ENCODE measurements at regions not wholly inside any gene's neighbourhood (a gene's known extent, or its start where the extent isn't known, plus 50 kb on each side); places are given as distances from the start of the nearest gene placed in this dataset.

DNA sequence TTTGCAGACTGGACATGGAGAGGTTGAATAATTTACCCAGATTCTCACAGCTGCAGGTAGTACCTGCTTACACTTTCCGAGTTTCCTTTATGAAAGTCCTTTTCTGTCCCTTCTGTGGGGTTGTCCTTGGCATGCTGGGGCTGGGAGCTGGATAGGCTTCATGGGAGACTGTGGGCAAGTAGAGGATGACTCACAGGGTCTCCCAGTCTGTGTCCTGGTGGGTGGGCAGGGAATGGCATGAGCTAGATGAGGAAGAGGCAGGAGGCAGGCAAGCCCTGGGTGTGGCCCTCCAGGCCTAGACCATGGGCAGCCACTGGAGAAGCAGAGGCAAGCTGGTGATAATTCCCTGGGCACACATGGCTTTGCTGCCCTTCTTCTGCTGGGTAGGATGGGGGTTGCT is 80.6 kb downstream of the NAV1 start:
- TF ChIP-seq, protein P1, sequence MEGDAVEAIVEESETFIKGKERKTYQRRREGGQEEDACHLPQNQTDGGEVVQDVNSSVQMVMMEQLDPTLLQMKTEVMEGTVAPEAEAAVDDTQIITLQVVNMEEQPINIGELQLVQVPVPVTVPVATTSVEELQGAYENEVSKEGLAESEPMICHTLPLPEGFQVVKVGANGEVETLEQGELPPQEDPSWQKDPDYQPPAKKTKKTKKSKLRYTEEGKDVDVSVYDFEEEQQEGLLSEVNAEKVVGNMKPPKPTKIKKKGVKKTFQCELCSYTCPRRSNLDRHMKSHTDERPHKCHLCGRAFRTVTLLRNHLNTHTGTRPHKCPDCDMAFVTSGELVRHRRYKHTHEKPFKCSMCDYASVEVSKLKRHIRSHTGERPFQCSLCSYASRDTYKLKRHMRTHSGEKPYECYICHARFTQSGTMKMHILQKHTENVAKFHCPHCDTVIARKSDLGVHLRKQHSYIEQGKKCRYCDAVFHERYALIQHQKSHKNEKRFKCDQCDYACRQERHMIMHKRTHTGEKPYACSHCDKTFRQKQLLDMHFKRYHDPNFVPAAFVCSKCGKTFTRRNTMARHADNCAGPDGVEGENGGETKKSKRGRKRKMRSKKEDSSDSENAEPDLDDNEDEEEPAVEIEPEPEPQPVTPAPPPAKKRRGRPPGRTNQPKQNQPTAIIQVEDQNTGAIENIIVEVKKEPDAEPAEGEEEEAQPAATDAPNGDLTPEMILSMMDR (IDR thresholded peaks at IDR 0.05): no peak
- TF ChIP-seq EZH2 (IDR thresholded peaks at IDR 0.05) (no peak), EZH2phosphoT487 (IDR thresholded peaks at IDR 0.05) (no peak)
